ENCODE measurements at regions not wholly inside any gene's neighbourhood (a gene's known extent, or its start where the extent isn't known, plus 50 kb on each side); places are given as distances from the start of the nearest gene placed in this dataset.

GRCh38 chr5:167011196-167011595 is 1280.2 kb upstream of the WWC1 start:
- DNase-seq (ENCODE audit: low read depth, low spot score) (no peak), FAIRE-seq (no peak)
- no peak overlapping the region for H2AFZ ChIP-seq (ENCODE audit: low read depth, low read length)
- H4K20me1 ChIP-seq (replicated peaks; ENCODE audit: control insufficient read depth, extremely low read depth, insufficient read depth, low read length) = no peaks in the 10 kb centered on the region
- no peaks in the 10 kb centered on the region for H3K27me3 ChIP-seq (ENCODE audit: control insufficient read depth in 2 of 2, insufficient read depth in 2 of 2, low read length in 2 of 2)
- intact Hi-C loops (cut with micrococcal nuclease) (no loop called here), dilution Hi-C loops (cut with MboI; ENCODE audit: extremely low pct_ligation_motif_present, low sequenced_read_pairs) (no loop called here)
- H3K27ac ChIP-seq (ENCODE audit: insufficient read depth, low read depth, low read length) = no peak overlapping the region
- no peaks in the 10 kb centered on the region for H3K79me2 ChIP-seq (ENCODE audit: control insufficient read depth, insufficient read depth, low read length)
- BruUV-seq (replicated peaks) = no TSS peak
- TF ChIP-seq FOS (IDR thresholded peaks at IDR 0.05; ENCODE audit: borderline replicate concordance, insufficient read depth, low read length) = no peak
- no peak for TF ChIP-seq CTCF (IDR thresholded peaks at IDR 0.05; ENCODE audit: extremely low read depth in 1 of 2, insufficient read depth in 1 of 2, low read depth in 1 of 2, low read length in 2 of 2)
- no peak for TF ChIP-seq POLR2A (IDR thresholded peaks at IDR 0.05; ENCODE audit: low read depth, low read length)
- TF ChIP-seq MYC (IDR thresholded peaks at IDR 0.05; ENCODE audit: low read depth, low read length) = no peak
- H3K4me3 ChIP-seq (replicated peaks in 1 of 3; ENCODE audit: insufficient read depth in 1 of 3, low read depth in 1 of 3, low read length in 3 of 3) = no peak overlapping the region
- H3K9me1 ChIP-seq (replicated peaks; ENCODE audit: control insufficient read depth, extremely low read depth, insufficient read depth, low read length) = no peaks in the 10 kb centered on the region
- no peaks in the 10 kb centered on the region for H3K9me3 ChIP-seq (replicated peaks; ENCODE audit: control insufficient read depth, insufficient read depth, low read length)
- H3K4me1 ChIP-seq (ENCODE audit: control insufficient read depth, extremely low read depth, insufficient read depth, low read length) = no peaks in the 10 kb centered on the region
- H3K36me3 ChIP-seq (ENCODE audit: control insufficient read depth in 2 of 2, extremely low read depth in 1 of 2, insufficient read depth in 2 of 2, low read length in 2 of 2) = no peaks in the 10 kb centered on the region
- H3K4me2 ChIP-seq (ENCODE audit: insufficient read depth, low read length) = no peak overlapping the region
- H3K9ac ChIP-seq (replicated peaks; ENCODE audit: extremely low read depth, insufficient read depth, low read length) = no peak overlapping the region
- POLR2A ChIA-PET = no interaction called here
- CTCF ChIA-PET = no interaction called here

GRCh38 chr5:167012123-167013034 is 1279.1 kb upstream of the WWC1 start:
- H3K9me3 ChIP-seq (replicated peaks; ENCODE audit: control insufficient read depth, insufficient read depth, low read length) = no peaks in the 10 kb centered on the region
- H2AFZ ChIP-seq (ENCODE audit: low read depth, low read length) = no peak overlapping the region
- H3K4me1 ChIP-seq (ENCODE audit: control insufficient read depth, extremely low read depth, insufficient read depth, low read length) = no peaks in the 10 kb centered on the region
- H3K9ac ChIP-seq (replicated peaks; ENCODE audit: extremely low read depth, insufficient read depth, low read length) = no peak overlapping the region
- ChIA-PET POLR2A (no interaction called here), CTCF (no interaction called here)
- H3K27ac ChIP-seq (ENCODE audit: insufficient read depth, low read depth, low read length) = no peak overlapping the region
- intact Hi-C loops (cut with micrococcal nuclease) (no loop called here), dilution Hi-C loops (cut with MboI; ENCODE audit: extremely low pct_ligation_motif_present, low sequenced_read_pairs) (no loop called here)
- BruUV-seq (replicated peaks) = no TSS peak
- no peaks in the 10 kb centered on the region for H3K79me2 ChIP-seq (ENCODE audit: control insufficient read depth, insufficient read depth, low read length)
- no peaks in the 10 kb centered on the region for H3K27me3 ChIP-seq (ENCODE audit: control insufficient read depth in 2 of 2, insufficient read depth in 2 of 2, low read length in 2 of 2)
- no peak overlapping the region for H3K4me3 ChIP-seq (replicated peaks in 1 of 3; ENCODE audit: insufficient read depth in 1 of 3, low read depth in 1 of 3, low read length in 3 of 3)
- H3K9me1 ChIP-seq (replicated peaks; ENCODE audit: control insufficient read depth, extremely low read depth, insufficient read depth, low read length) = no peaks in the 10 kb centered on the region
- FAIRE-seq (no peak), DNase-seq (ENCODE audit: low read depth, low spot score) (no peak)
- TF ChIP-seq POLR2AphosphoS5 (IDR thresholded peaks at IDR 0.05; ENCODE audit: insufficient read depth, low read depth, low read length) = no peak
- no peak for TF ChIP-seq JUN (IDR thresholded peaks at IDR 0.05; ENCODE audit: borderline replicate concordance, insufficient read depth, insufficient read length, low read depth)
- no peak for TF ChIP-seq FOS (IDR thresholded peaks at IDR 0.05; ENCODE audit: borderline replicate concordance, insufficient read depth, low read length)
- H3K36me3 ChIP-seq (ENCODE audit: control insufficient read depth in 2 of 2, extremely low read depth in 1 of 2, insufficient read depth in 2 of 2, low read length in 2 of 2) = no peaks in the 10 kb centered on the region
- H4K20me1 ChIP-seq (replicated peaks; ENCODE audit: control insufficient read depth, extremely low read depth, insufficient read depth, low read length) = no peaks in the 10 kb centered on the region
- no peak overlapping the region for H3K4me2 ChIP-seq (ENCODE audit: insufficient read depth, low read length)

Data from endothelial cell of umbilical vein (primary cell).